ENCODE measurements at regions not wholly inside any gene's neighbourhood (a gene's known extent, or its start where the extent isn't known, plus 50 kb on each side); places are given as distances from the start of the nearest gene placed in this dataset.

- Histone ChIP-seq H3K9me2 (replicated peaks; ENCODE audit: insufficient read depth, low read length) (no peaks in the 10 kb centered on the region), H3K9me3 (replicated peaks; ENCODE audit: insufficient read depth, low read length) (no peaks in the 10 kb centered on the region), H3K4me3 (ENCODE audit: low read length) (no peak overlapping the region), H3K36me3 (replicated peaks; ENCODE audit: insufficient read depth, low read length) (no peaks in the 10 kb centered on the region), H3K27me3 (replicated peaks; ENCODE audit: insufficient read depth, low read length) (no peaks in the 10 kb centered on the region), H2AFZ (ENCODE audit: low read length) (no peak overlapping the region), H3K79me2 (ENCODE audit: low read length) (no peaks in the 10 kb centered on the region), H3K4me1 (ENCODE audit: low read length) (no peaks in the 10 kb centered on the region), H3K9ac (ENCODE audit: low read length) (no peak overlapping the region), H3K27ac (ENCODE audit: low read length) (no peak overlapping the region), H3F3A (ENCODE audit: insufficient read depth, low read length) (no peaks in the 10 kb centered on the region), H3K4me2 (ENCODE audit: low read depth, low read length) (no peak overlapping the region), H4K20me1 (ENCODE audit: insufficient read depth, low read length) (no peaks in the 10 kb centered on the region)
- DNase-seq = no peak
- TF ChIP-seq EZH2 (optimal IDR thresholded peaks at IDR 0.05; ENCODE audit: low read depth, low read length) = no peak
- TF ChIP-seq EZH2phosphoT487 (IDR thresholded peaks at IDR 0.05; ENCODE audit: low read length) = no peak
- TF ChIP-seq CTCF (IDR thresholded peaks at IDR 0.05; ENCODE audit: low read length) = no peak
These were observed 89.8 kb downstream of the KPNA2 start for GRCh38 chr17:68125111-68125870.

GRCh38 chr17:68127914-68128313, 92.4 kb downstream of the KPNA2 start:
- no peak for TF ChIP-seq CTCF (IDR thresholded peaks at IDR 0.05; ENCODE audit: low read length)
- no peak for TF ChIP-seq EZH2 (optimal IDR thresholded peaks at IDR 0.05; ENCODE audit: low read depth, low read length)
- TF ChIP-seq EZH2phosphoT487 (IDR thresholded peaks at IDR 0.05; ENCODE audit: low read length) = no peak
- no peaks in the 10 kb centered on the region for H3K4me1 ChIP-seq (ENCODE audit: low read length)
- H2AFZ ChIP-seq (ENCODE audit: low read length) = no peak overlapping the region
- no peaks in the 10 kb centered on the region for H3K27me3 ChIP-seq (replicated peaks; ENCODE audit: insufficient read depth, low read length)
- no peaks in the 10 kb centered on the region for H3K9me3 ChIP-seq (replicated peaks; ENCODE audit: insufficient read depth, low read length)
- no peaks in the 10 kb centered on the region for H3K36me3 ChIP-seq (replicated peaks; ENCODE audit: insufficient read depth, low read length)
- H3K9ac ChIP-seq (ENCODE audit: low read length) = no peak overlapping the region
- H3K9me2 ChIP-seq (replicated peaks; ENCODE audit: insufficient read depth, low read length) = no peaks in the 10 kb centered on the region
- H3K4me3 ChIP-seq (ENCODE audit: low read length) = no peak overlapping the region
- H3F3A ChIP-seq (ENCODE audit: insufficient read depth, low read length) = no peaks in the 10 kb centered on the region
- H3K27ac ChIP-seq (ENCODE audit: low read length) = no peak overlapping the region
- no peaks in the 10 kb centered on the region for H3K79me2 ChIP-seq (ENCODE audit: low read length)
- no peak for DNase-seq
- no peaks in the 10 kb centered on the region for H4K20me1 ChIP-seq (ENCODE audit: insufficient read depth, low read length)
- no peak overlapping the region for H3K4me2 ChIP-seq (ENCODE audit: low read depth, low read length)

- H3K27ac ChIP-seq (ENCODE audit: low read length) = no peak overlapping the region
- H4K20me1 ChIP-seq (ENCODE audit: insufficient read depth, low read length) = no peaks in the 10 kb centered on the region
- H3K9me3 ChIP-seq (replicated peaks; ENCODE audit: insufficient read depth, low read length) = no peaks in the 10 kb centered on the region
- TF ChIP-seq CTCF (IDR thresholded peaks at IDR 0.05; ENCODE audit: low read length) (no peak), EZH2 (optimal IDR thresholded peaks at IDR 0.05; ENCODE audit: low read depth, low read length) (no peak), EZH2phosphoT487 (IDR thresholded peaks at IDR 0.05; ENCODE audit: low read length) (no peak)
- no peaks in the 10 kb centered on the region for H3K36me3 ChIP-seq (replicated peaks; ENCODE audit: insufficient read depth, low read length)
- no peak overlapping the region for H3K9ac ChIP-seq (ENCODE audit: low read length)
- H3K27me3 ChIP-seq (replicated peaks; ENCODE audit: insufficient read depth, low read length) = no peaks in the 10 kb centered on the region
- H3K4me2 ChIP-seq (ENCODE audit: low read depth, low read length) = no peak overlapping the region
- H2AFZ ChIP-seq (ENCODE audit: low read length) = no peak overlapping the region
- no peaks in the 10 kb centered on the region for H3K4me1 ChIP-seq (ENCODE audit: low read length)
- no peak overlapping the region for H3K4me3 ChIP-seq (ENCODE audit: low read length)
- no peak for DNase-seq
- H3K9me2 ChIP-seq (replicated peaks; ENCODE audit: insufficient read depth, low read length) = no peaks in the 10 kb centered on the region
- H3F3A ChIP-seq (ENCODE audit: insufficient read depth, low read length) = no peaks in the 10 kb centered on the region
- no peaks in the 10 kb centered on the region for H3K79me2 ChIP-seq (ENCODE audit: low read length)
These were observed 95.9 kb downstream of the KPNA2 start for GRCh38 chr17:68131456-68131855.

All from MM.1S (cell line).